ENCODE measurements at regions not wholly inside any gene's neighbourhood (a gene's known extent, or its start where the extent isn't known, plus 50 kb on each side); places are given as distances from the start of the nearest gene placed in this dataset.
"Not testable (repeated sequence)": the region's sequence is repeated elsewhere in the genome, so short reads cannot be mapped to it uniquely, and the experiment has no call there.

DNA sequence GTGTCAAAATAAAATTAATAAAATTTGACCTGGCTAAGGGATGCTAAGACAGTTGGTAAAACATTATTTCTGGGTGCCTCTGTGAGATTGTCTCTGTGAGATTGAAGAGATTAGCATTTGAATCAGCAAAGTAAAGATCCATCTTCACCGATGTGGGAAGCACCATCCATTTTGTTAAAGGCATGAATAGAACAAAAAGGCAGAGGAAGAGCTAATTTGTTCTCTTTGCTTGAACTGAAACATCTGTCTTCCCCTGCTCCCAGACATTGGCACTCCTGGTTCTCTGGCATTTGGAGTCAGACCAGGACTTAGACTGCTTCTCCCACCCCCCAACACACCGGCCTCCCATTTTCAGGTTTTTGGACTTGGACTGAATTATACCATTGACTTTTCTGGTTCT is 603.8 kb upstream of the LINC00305 start:
- TF ChIP-seq, protein P1, sequence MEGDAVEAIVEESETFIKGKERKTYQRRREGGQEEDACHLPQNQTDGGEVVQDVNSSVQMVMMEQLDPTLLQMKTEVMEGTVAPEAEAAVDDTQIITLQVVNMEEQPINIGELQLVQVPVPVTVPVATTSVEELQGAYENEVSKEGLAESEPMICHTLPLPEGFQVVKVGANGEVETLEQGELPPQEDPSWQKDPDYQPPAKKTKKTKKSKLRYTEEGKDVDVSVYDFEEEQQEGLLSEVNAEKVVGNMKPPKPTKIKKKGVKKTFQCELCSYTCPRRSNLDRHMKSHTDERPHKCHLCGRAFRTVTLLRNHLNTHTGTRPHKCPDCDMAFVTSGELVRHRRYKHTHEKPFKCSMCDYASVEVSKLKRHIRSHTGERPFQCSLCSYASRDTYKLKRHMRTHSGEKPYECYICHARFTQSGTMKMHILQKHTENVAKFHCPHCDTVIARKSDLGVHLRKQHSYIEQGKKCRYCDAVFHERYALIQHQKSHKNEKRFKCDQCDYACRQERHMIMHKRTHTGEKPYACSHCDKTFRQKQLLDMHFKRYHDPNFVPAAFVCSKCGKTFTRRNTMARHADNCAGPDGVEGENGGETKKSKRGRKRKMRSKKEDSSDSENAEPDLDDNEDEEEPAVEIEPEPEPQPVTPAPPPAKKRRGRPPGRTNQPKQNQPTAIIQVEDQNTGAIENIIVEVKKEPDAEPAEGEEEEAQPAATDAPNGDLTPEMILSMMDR (IDR thresholded peaks at IDR 0.05): no peak
- TF ChIP-seq POLR2A (IDR thresholded peaks at IDR 0.05): no peak
- TF ChIP-seq POLR2AphosphoS5 (IDR thresholded peaks at IDR 0.05; ENCODE audit: insufficient read depth in 1 of 2, low read depth in 1 of 2): no peak
- no peak for DNase-seq (ENCODE audit: extremely low spot score in 2 of 2)
- H3K36me3 ChIP-seq: no peaks in the 10 kb centered on the region
- H3K4me3 ChIP-seq: no peak overlapping the region
- H3K9me3 ChIP-seq: no peaks in the 10 kb centered on the region
- H3K4me1 ChIP-seq: no peaks in the 10 kb centered on the region
- H3K27me3 ChIP-seq: no peaks in the 10 kb centered on the region
- H3K27ac ChIP-seq: no peak overlapping the region
- intact Hi-C loops (cut with DNase I): no loop called here

DNA sequence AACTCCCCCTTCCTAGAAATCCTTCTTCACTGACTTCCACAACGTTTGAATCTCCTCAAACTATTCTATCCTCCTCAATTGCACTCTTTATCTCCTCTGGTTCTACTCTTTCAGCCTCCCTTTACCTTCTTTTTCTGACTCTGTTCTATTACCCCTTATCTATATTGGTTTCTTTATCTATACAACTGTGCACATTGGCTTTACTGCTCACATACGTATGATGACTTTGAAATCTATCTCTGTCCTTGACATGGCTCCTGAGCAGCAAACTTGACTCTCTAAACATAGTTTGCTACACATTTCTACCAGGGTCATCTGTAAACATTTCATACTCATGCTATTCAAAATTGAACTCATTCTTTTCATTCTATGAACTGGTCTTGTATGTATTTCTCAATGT is 601.0 kb upstream of the LINC00305 start:
- H3K36me3 ChIP-seq: no peaks in the 10 kb centered on the region
- H3K27ac ChIP-seq: no peak overlapping the region

DNA sequence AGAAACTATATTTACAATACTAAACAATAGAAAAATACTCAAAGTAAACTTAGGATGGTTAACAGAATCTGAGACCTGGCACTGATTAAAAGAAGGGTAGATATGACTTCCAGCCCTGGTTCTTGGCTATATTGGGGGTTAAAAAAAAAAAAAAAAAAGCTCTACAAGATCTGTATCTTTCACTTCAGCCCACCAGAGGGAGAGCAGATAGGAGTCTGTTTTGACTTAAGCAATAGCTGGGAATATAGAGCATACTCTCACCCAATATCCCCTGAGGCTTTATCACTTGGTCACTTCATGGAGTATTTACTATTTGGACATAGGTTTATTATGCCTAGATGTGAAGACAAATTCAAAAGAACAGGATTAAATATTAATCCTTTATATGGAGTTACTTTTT is 598.9 kb upstream of the LINC00305 start:
- intact Hi-C loops (cut with DNase I): no loop called here
- H3K4me3 ChIP-seq: no peak overlapping the region
- H3K36me3 ChIP-seq: no peaks in the 10 kb centered on the region
- DNase-seq (ENCODE audit: extremely low spot score in 2 of 2): no peak
- no peak for TF ChIP-seq POLR2A (IDR thresholded peaks at IDR 0.05)
- TF ChIP-seq, protein P1 (IDR thresholded peaks at IDR 0.05): no peak
- TF ChIP-seq POLR2AphosphoS5 (IDR thresholded peaks at IDR 0.05; ENCODE audit: insufficient read depth in 1 of 2, low read depth in 1 of 2): no peak
- H3K4me1 ChIP-seq: no peaks in the 10 kb centered on the region
- no peaks in the 10 kb centered on the region for H3K27me3 ChIP-seq
- H3K9me3 ChIP-seq: no peaks in the 10 kb centered on the region
- H3K27ac ChIP-seq: no peak overlapping the region

More for the DNA sequence above, 601.0 kb upstream of the LINC00305 start:
- no peaks in the 10 kb centered on the region for H3K4me1 ChIP-seq
- no peaks in the 10 kb centered on the region for H3K9me3 ChIP-seq
- H3K4me3 ChIP-seq: no peak overlapping the region
- no peak for TF ChIP-seq POLR2AphosphoS5 (IDR thresholded peaks at IDR 0.05; ENCODE audit: insufficient read depth in 1 of 2, low read depth in 1 of 2)
- no peak for TF ChIP-seq POLR2A (IDR thresholded peaks at IDR 0.05)
- TF ChIP-seq, protein P1 (IDR thresholded peaks at IDR 0.05): no peak
- no peaks in the 10 kb centered on the region for H3K27me3 ChIP-seq
- intact Hi-C loops (cut with DNase I): no loop called here
- DNase-seq (ENCODE audit: extremely low spot score in 2 of 2): no peak

DNA sequence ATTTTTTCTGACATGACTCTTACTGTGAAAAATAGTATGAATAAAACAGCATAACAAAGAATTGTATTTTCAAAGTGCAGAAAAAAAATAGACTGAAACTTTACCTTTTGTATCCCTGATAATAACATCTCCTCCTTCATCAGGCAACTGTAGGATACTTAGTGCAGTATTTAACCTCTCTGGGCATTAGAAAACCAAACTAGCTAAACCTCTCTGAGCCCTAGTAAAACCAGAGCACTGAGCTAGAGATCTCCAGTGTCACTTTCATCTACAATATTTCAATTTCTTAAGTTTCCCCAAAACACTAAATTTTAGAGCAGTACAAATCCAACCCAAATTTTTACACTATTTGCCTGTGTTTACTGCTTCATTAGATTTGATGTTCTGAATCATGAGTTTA is 594.0 kb upstream of the LINC00305 start:
- DNase-seq (ENCODE audit: extremely low spot score in 2 of 2): no peak
- Histone ChIP-seq H3K4me1 (no peaks in the 10 kb centered on the region), H3K27ac (no peak overlapping the region), H3K27me3 (no peaks in the 10 kb centered on the region), H3K36me3 (no peaks in the 10 kb centered on the region), H3K9me3 (no peaks in the 10 kb centered on the region), H3K4me3 (no peak overlapping the region)
- intact Hi-C loops (cut with DNase I): no loop called here
- TF ChIP-seq POLR2AphosphoS5 (IDR thresholded peaks at IDR 0.05; ENCODE audit: insufficient read depth in 1 of 2, low read depth in 1 of 2) (no peak), POLR2A (IDR thresholded peaks at IDR 0.05) (no peak)
- TF ChIP-seq, protein P1 (IDR thresholded peaks at IDR 0.05): no peak

DNA sequence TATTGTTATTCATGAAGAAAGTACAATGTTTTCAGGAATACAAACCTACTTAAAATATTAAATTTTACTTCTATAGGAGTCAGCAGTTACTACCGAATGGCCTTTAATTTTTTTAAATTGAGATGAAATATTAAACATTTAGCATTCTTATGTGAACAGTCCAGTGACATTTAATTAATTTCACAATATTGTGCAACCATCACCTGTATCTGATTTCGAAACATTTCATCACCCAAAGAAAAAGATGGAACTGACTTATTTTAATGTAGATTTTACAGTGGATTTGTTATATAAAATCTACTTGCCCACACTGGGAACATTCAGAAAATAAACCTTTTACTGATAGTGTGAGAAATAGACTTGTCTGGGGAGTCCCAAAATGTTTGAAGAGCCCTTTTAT is 585.2 kb upstream of the LINC00305 start:
- DNase-seq (ENCODE audit: extremely low spot score in 2 of 2): no peak
- intact Hi-C loops (cut with DNase I): no loop called here
- Histone ChIP-seq H3K4me3 (no peak overlapping the region), H3K27me3 (no peaks in the 10 kb centered on the region), H3K9me3 (no peaks in the 10 kb centered on the region), H3K27ac (no peak overlapping the region), H3K36me3 (no peaks in the 10 kb centered on the region), H3K4me1 (no peaks in the 10 kb centered on the region)
- TF ChIP-seq, protein P1 (IDR thresholded peaks at IDR 0.05): no peak
- TF ChIP-seq POLR2AphosphoS5 (IDR thresholded peaks at IDR 0.05; ENCODE audit: insufficient read depth in 1 of 2, low read depth in 1 of 2) (no peak), POLR2A (IDR thresholded peaks at IDR 0.05) (no peak)

DNA sequence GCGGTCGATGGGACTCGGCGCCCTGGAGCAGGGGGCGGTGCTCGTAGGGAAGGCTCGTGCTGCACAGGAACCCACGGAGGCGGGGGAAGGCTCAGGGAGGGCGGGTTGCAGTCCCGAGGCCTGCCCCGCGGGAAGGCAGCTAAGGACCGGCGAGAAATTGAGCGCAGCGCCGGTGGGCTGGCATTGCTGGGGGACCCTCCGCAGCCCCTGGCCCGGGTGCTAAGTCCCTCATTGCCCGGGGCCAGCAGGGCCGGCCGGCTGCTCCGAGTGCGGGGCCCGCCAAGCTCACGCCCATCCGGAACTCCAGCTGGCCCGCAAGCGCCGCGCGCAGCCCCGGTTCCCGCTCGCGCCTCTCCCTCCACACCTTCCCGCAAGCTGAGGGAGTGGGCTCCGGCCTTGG is 576.8 kb upstream of the LINC00305 start:
- H3K27ac ChIP-seq; H3K4me1 ChIP-seq; DNase-seq (ENCODE audit: extremely low spot score in 2 of 2); H3K4me3 ChIP-seq; intact Hi-C loops (cut with DNase I); H3K9me3 ChIP-seq; H3K36me3 ChIP-seq; H3K27me3 ChIP-seq: not testable (repeated sequence)
